GM18873 (cell line): ENCODE measurements at regions not wholly inside any gene's neighbourhood (a gene's known extent, or its start where the extent isn't known, plus 50 kb on each side); places are given as distances from the start of the nearest gene placed in this dataset.
"Not testable (repeated sequence)": the region's sequence is repeated elsewhere in the genome, so short reads cannot be mapped to it uniquely, and the experiment has no call there.

Source experiments
- ATAC-seq: cut with Tn5 transposase; IDR thresholded peaks from one replicate; pipeline ENCODE4 v1.9.1; 2021; ENCODE audit warnings: mild to moderate bottlenecking, moderate library complexity, moderate number of reproducible peaks; ENCODE audit not compliant: unreplicated experiment, low FRiP score

- no peak for ATAC-seq
These were observed 117.9 kb downstream of the LRATD1 start for GRCh38 chr2:14750433-14750832.

GRCh38 chr2:14751581-14751980 lies 119.1 kb downstream of the LRATD1 start:
- ATAC-seq = no peak

- ATAC-seq = no peak
These were observed 119.8 kb downstream of the LRATD1 start for GRCh38 chr2:14752295-14752694.

GRCh38 chr2:14756122-14756541 lies 123.6 kb downstream of the LRATD1 start:
- ATAC-seq = no peak

GRCh38 chr2:14756981-14757657 lies 124.6 kb downstream of the LRATD1 start:
- no peak for ATAC-seq

GRCh38 chr2:14759082-14759481 lies 126.6 kb downstream of the LRATD1 start:
- no peak for ATAC-seq

- ATAC-seq = no peak
These were observed 127.7 kb downstream of the LRATD1 start for GRCh38 chr2:14760169-14760568.

GRCh38 chr2:14761118-14761517 lies 128.6 kb downstream of the LRATD1 start:
- no peak for ATAC-seq

- ATAC-seq = no peak
These were observed 141.2 kb downstream of the LRATD1 start for GRCh38 chr2:14773696-14774095.

- ATAC-seq = no peak
These were observed 142.0 kb downstream of the LRATD1 start for GRCh38 chr2:14774436-14774968.

- ATAC-seq = no peak
These were observed 143.7 kb downstream of the LRATD1 start for GRCh38 chr2:14776216-14776615.

- ATAC-seq = no peak
These were observed 145.5 kb downstream of the LRATD1 start for GRCh38 chr2:14778015-14778414.

- ATAC-seq = no peak
These were observed 146.7 kb downstream of the LRATD1 start for GRCh38 chr2:14779252-14779651.

- ATAC-seq = no peak
These were observed 148.6 kb downstream of the LRATD1 start for GRCh38 chr2:14781142-14781541.

GRCh38 chr2:14788814-14789213 lies 156.3 kb downstream of the LRATD1 start:
- not testable (repeated sequence) for ATAC-seq

- no peak for ATAC-seq
These were observed 157.6 kb downstream of the LRATD1 start for GRCh38 chr2:14790041-14790640.

- ATAC-seq = no peak
These were observed 171.5 kb downstream of the LRATD1 start for GRCh38 chr2:14803994-14804393.

GRCh38 chr2:14804902-14805301 lies 172.4 kb downstream of the LRATD1 start:
- ATAC-seq = no peak

- ATAC-seq = no peak
These were observed 174.1 kb downstream of the LRATD1 start for GRCh38 chr2:14806613-14807012.

- ATAC-seq = no peak
These were observed 182.7 kb downstream of the LRATD1 start for GRCh38 chr2:14815201-14815600.

GRCh38 chr2:14816069-14817060 lies 183.8 kb downstream of the LRATD1 start:
- no peak for ATAC-seq
